Hepatocyte (in vitro differentiated cells): ENCODE measurements at regions not wholly inside any gene's neighbourhood (a gene's known extent, or its start where the extent isn't known, plus 50 kb on each side); places are given as distances from the start of the nearest gene placed in this dataset.

ENCODE experiments used
- DNase-seq: peaks from one replicate; pipeline ENCODE4 v3.0.0-alpha.2; 2016; ENCODE audit warnings: low spot score
- H2AFZ ChIP-seq: fragments of 200-600 bp; sonication (generic); 2 replicates; pipeline ENCODE4 v1.6.0; 2016; ENCODE audit warnings: antibody characterized with exemption, mild to moderate bottlenecking
- H3K27ac ChIP-seq: fragments of 200-600 bp; sonication (generic); 2 replicates; pipeline ENCODE4 v1.5.1; 2016; ENCODE audit warnings: mild to moderate bottlenecking
- H3K27me3 ChIP-seq: fragments of 200-600 bp; sonication (generic); 2 replicates; pipeline ENCODE4 v1.6.1; 2016
- H3K36me3 ChIP-seq: fragments of 200-600 bp; sonication (generic); replicated peaks from 2 replicates; pipeline ENCODE4 v1.5.1; 2016; ENCODE audit warnings: low read depth; ENCODE audit not compliant: insufficient read depth
- H3K4me1 ChIP-seq: fragments of 200-600 bp; sonication (generic); 2 replicates; pipeline ENCODE4 v1.5.1; 2016; ENCODE audit warnings: mild to moderate bottlenecking, moderate library complexity; ENCODE audit not compliant: insufficient read depth
- H3K4me2 ChIP-seq: fragments of 200-600 bp; sonication (generic); 2 replicates; pipeline ENCODE4 v1.6.0; 2016
- H3K4me3 ChIP-seq: fragments of 200-600 bp; sonication (generic); 2 replicates; pipeline ENCODE4 v1.5.1; 2016; ENCODE audit warnings: mild to moderate bottlenecking
- H3K79me2 ChIP-seq: fragments of 200-600 bp; sonication (generic); 2 replicates; pipeline ENCODE4 v1.6.0; 2017; ENCODE audit warnings: mild to moderate bottlenecking
- H3K9me2 ChIP-seq: fragments of 200-600 bp; sonication (generic); replicated peaks from 2 replicates; pipeline ENCODE4 v1.6.0; 2017; ENCODE audit warnings: mild to moderate bottlenecking; ENCODE audit not compliant: insufficient read depth
- H3K9me3 ChIP-seq: fragments of 200-600 bp; sonication (generic); 2 replicates; pipeline ENCODE4 v1.5.1; 2016; ENCODE audit warnings: low read depth, mild to moderate bottlenecking
- H4K20me1 ChIP-seq: fragments of 200-600 bp; sonication (generic); 2 replicates; pipeline ENCODE4 v1.6.0; 2016; ENCODE audit warnings: mild to moderate bottlenecking; ENCODE audit not compliant: insufficient read depth, poor library complexity, severe bottlenecking
- EZH2 ChIP-seq: fragments of 200-600 bp; sonication (generic); IDR thresholded peaks from 2 replicates; pipeline ENCODE4 v1.6.1; 2016; ENCODE audit warnings: antibody characterized with exemption, mild to moderate bottlenecking, borderline replicate concordance
- EZH2phosphoT487 ChIP-seq: fragments of 200-600 bp; sonication (generic); IDR thresholded peaks from one replicate; pipeline ENCODE4 v1.6.1; 2018; ENCODE audit warnings: antibody characterized with exemption, mild to moderate bottlenecking, low read depth, moderate library complexity; ENCODE audit not compliant: unreplicated experiment, severe bottlenecking
- WGBS: methylation state at CpG from one replicate; pipeline ENCODE4 v1.1.6; 2016; ENCODE audit warnings: low lambda C conversion rate; ENCODE audit errors: missing lambda C conversion rate; 5-methylcytosine and 5-hydroxymethylcytosine counted together
- TF ChIP-seq, protein P1 (sequence below): fragments of 200-600 bp; sonication (generic); IDR thresholded peaks from 2 replicates; pipeline ENCODE4 v1.5.1; 2016; ENCODE audit warnings: antibody characterized with exemption, mild to moderate bottlenecking; ENCODE audit not compliant: poor library complexity

DNA sequence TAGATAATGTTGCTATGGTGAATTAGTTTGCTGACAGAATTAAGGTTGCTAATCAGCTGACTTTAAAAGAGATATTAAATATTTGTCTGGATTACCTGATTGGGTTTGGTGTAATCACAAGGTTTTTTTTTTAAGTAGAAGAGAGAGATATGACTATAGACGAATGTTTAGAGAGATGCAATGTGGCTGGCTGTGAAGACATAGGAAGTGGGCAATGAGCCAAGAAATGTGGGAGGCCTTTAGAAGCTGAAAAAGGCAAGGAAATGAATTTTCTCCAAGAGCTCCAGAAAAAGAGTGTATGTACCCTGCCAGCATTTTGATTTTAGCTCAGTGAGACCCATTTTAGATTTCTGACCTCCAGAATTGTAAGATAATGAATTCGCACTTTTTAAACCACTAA, 598.3 kb downstream of the PKHD1 start:
- Histone ChIP-seq H3K9me2 (no peaks in the 10 kb centered on the region), H3K9me3 (no peaks in the 10 kb centered on the region), H3K4me3 (no peak overlapping the region), H3K27me3 (no peaks in the 10 kb centered on the region), H3K4me1 (no peaks in the 10 kb centered on the region), H3K79me2 (no peaks in the 10 kb centered on the region), H2AFZ (no peak overlapping the region), H3K36me3 (no peaks in the 10 kb centered on the region), H3K4me2 (no peak overlapping the region), H3K27ac (no peak overlapping the region), H4K20me1 (no peaks in the 10 kb centered on the region)
- TF ChIP-seq, protein P1, sequence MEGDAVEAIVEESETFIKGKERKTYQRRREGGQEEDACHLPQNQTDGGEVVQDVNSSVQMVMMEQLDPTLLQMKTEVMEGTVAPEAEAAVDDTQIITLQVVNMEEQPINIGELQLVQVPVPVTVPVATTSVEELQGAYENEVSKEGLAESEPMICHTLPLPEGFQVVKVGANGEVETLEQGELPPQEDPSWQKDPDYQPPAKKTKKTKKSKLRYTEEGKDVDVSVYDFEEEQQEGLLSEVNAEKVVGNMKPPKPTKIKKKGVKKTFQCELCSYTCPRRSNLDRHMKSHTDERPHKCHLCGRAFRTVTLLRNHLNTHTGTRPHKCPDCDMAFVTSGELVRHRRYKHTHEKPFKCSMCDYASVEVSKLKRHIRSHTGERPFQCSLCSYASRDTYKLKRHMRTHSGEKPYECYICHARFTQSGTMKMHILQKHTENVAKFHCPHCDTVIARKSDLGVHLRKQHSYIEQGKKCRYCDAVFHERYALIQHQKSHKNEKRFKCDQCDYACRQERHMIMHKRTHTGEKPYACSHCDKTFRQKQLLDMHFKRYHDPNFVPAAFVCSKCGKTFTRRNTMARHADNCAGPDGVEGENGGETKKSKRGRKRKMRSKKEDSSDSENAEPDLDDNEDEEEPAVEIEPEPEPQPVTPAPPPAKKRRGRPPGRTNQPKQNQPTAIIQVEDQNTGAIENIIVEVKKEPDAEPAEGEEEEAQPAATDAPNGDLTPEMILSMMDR, result no peak
- TF ChIP-seq EZH2phosphoT487 (no peak), EZH2 (no peak)
- DNase-seq, result no peak
- WGBS, result 73% methylated on average over 2 of the region's 2 CpGs

DNA sequence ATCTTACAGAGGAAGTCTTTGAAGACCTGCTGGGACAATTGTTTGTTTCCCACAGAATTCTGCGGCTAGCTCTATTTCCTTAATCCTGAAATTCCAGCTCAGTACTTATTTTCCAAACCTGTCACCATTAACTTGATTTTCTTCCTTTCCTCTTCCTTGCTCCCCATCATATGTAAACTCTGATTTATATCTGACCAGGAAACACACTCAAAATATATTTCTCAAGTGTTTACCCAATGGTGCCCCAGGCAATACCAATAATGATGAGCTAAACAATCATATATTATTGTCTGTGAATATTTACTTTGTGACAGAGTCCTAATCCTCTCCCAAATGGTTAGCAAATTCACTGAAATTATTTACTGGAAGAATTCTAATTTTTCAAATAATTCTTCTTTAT, 597.3 kb downstream of the PKHD1 start:
- Histone ChIP-seq H3K9me3 (no peaks in the 10 kb centered on the region), H3K4me2 (no peak overlapping the region), H3K27me3 (no peaks in the 10 kb centered on the region), H2AFZ (no peak overlapping the region), H4K20me1 (no peaks in the 10 kb centered on the region), H3K4me1 (no peaks in the 10 kb centered on the region), H3K27ac (no peak overlapping the region), H3K36me3 (no peaks in the 10 kb centered on the region), H3K9me2 (no peaks in the 10 kb centered on the region), H3K79me2 (no peaks in the 10 kb centered on the region), H3K4me3 (no peak overlapping the region)
- DNase-seq, result no peak
- WGBS, result 45% methylated on average over 1 of the region's 1 CpG
- TF ChIP-seq, protein P1, result no peak
- TF ChIP-seq EZH2 (no peak), EZH2phosphoT487 (no peak)

GRCh38 chr6:51494342-51494741, 593.1 kb downstream of the PKHD1 start:
- TF ChIP-seq EZH2 (no peak), EZH2phosphoT487 (no peak)
- TF ChIP-seq, protein P1, result no peak
- Histone ChIP-seq H3K27me3 (no peaks in the 10 kb centered on the region), H3K79me2 (no peaks in the 10 kb centered on the region), H2AFZ (no peak overlapping the region), H3K9me2 (no peaks in the 10 kb centered on the region), H3K9me3 (no peaks in the 10 kb centered on the region), H3K4me3 (no peak overlapping the region), H4K20me1 (no peaks in the 10 kb centered on the region), H3K36me3 (no peaks in the 10 kb centered on the region), H3K27ac (no peak overlapping the region), H3K4me1 (no peaks in the 10 kb centered on the region), H3K4me2 (no peak overlapping the region)
- no peak for DNase-seq
- 90% methylated on average over 5 of the region's 5 CpGs for WGBS

GRCh38 chr6:51495096-51495495, 592.3 kb downstream of the PKHD1 start:
- Histone ChIP-seq H3K9me3 (no peaks in the 10 kb centered on the region), H3K27me3 (no peaks in the 10 kb centered on the region), H3K4me1 (no peaks in the 10 kb centered on the region), H2AFZ (no peak overlapping the region), H3K36me3 (no peaks in the 10 kb centered on the region), H4K20me1 (no peaks in the 10 kb centered on the region), H3K27ac (no peak overlapping the region), H3K9me2 (no peaks in the 10 kb centered on the region), H3K4me3 (no peak overlapping the region), H3K4me2 (no peak overlapping the region), H3K79me2 (no peaks in the 10 kb centered on the region)
- WGBS, result 57% methylated on average over 4 of the region's 4 CpGs
- no peak for DNase-seq
- TF ChIP-seq, protein P1, result no peak
- TF ChIP-seq EZH2, result no peak
- TF ChIP-seq EZH2phosphoT487, result no peak
